ENCODE measurements at regions not wholly inside any gene's neighbourhood (a gene's known extent, or its start where the extent isn't known, plus 50 kb on each side); places are given as distances from the start of the nearest gene placed in this dataset.
"Not testable (repeated sequence)": the region's sequence is repeated elsewhere in the genome, so short reads cannot be mapped to it uniquely, and the experiment has no call there.

- H3K36me3 ChIP-seq (ENCODE audit: control insufficient read depth, insufficient read depth, low read length); H3K36me3 Mint-ChIP-seq (ENCODE audit: insufficient read depth, unreplicated experiment); CTCF ChIA-PET; H3K4me3 Mint-ChIP-seq (ENCODE audit: unreplicated experiment); H3K4me1 Mint-ChIP-seq (ENCODE audit: low read depth, unreplicated experiment); H3K4me1 ChIP-seq; POLR2A ChIA-PET; DNase-seq; H3K9me3 ChIP-seq; H3K4me3 ChIP-seq (ENCODE audit: low read depth, low read length); intact Hi-C loops (cut with micrococcal nuclease; ENCODE audit: unreplicated experiment); H3K9me3 Mint-ChIP-seq (ENCODE audit: unreplicated experiment); BruUV-seq (replicated peaks); H3K27ac Mint-ChIP-seq (ENCODE audit: unreplicated experiment); H3K27me3 Mint-ChIP-seq (ENCODE audit: insufficient read depth, unreplicated experiment); H3K27me3 ChIP-seq (replicated peaks; ENCODE audit: control insufficient read depth, insufficient read depth, low read length): not testable (repeated sequence)
Observed at GRCh38 chr21:9690981-9691380, 830.4 kb upstream of the TPTE start.

DNA sequence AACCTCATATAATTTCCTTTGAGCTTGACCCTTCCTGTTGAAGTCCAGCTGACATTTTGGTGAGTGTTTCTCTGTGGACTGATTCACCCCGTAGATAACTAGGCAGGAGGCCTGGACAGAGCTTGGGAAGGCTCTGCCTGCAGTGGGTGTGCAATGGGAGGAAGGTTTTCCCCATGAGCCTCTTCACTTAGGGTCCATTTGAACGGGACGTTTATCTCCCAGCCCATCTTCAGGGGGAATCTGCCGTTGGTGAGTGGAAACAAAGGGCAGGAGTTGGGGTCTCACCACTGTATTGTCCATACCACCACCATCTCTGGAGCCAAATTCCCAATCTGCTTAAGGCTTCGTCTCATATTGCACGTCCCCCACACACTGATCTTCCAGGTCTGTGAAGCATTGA lies 825.6 kb upstream of the TPTE start:
- CTCF ChIA-PET; H3K36me3 Mint-ChIP-seq (ENCODE audit: insufficient read depth, unreplicated experiment); H3K4me3 Mint-ChIP-seq (ENCODE audit: unreplicated experiment); H3K27me3 Mint-ChIP-seq (ENCODE audit: insufficient read depth, unreplicated experiment); BruUV-seq (replicated peaks); DNase-seq; H3K4me3 ChIP-seq (ENCODE audit: low read depth, low read length); H3K4me1 Mint-ChIP-seq (ENCODE audit: low read depth, unreplicated experiment); H3K27me3 ChIP-seq (replicated peaks; ENCODE audit: control insufficient read depth, insufficient read depth, low read length); H3K36me3 ChIP-seq (ENCODE audit: control insufficient read depth, insufficient read depth, low read length); H3K9me3 Mint-ChIP-seq (ENCODE audit: unreplicated experiment); H3K9me3 ChIP-seq; POLR2A ChIA-PET; intact Hi-C loops (cut with micrococcal nuclease; ENCODE audit: unreplicated experiment); H3K27ac Mint-ChIP-seq (ENCODE audit: unreplicated experiment); H3K4me1 ChIP-seq: not testable (repeated sequence)

DNA sequence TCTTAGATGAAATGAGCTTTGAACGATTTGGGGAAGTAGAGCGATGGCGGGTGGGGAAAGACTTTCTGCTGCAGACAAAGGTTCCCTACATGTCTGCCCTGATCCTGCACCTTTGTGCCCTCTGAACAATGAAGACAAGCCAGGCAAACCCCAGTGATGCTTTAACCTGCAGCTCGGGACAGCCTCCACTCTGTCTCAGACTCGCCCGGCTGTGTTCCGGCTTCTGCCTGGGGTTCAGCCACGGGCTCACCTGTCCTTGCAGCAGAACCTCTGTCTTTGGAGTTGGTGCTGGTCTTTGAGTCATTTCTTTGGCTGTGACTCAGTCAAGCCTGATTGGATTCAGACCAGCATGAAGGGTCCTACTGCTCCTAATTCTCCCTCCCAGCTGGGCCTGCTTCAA lies 823.6 kb upstream of the TPTE start:
- H3K4me3 Mint-ChIP-seq (ENCODE audit: unreplicated experiment); H3K27ac Mint-ChIP-seq (ENCODE audit: unreplicated experiment); CTCF ChIA-PET; DNase-seq; H3K36me3 Mint-ChIP-seq (ENCODE audit: insufficient read depth, unreplicated experiment); H3K4me3 ChIP-seq (ENCODE audit: low read depth, low read length); intact Hi-C loops (cut with micrococcal nuclease; ENCODE audit: unreplicated experiment); H3K27me3 ChIP-seq (replicated peaks; ENCODE audit: control insufficient read depth, insufficient read depth, low read length); H3K4me1 ChIP-seq; H3K36me3 ChIP-seq (ENCODE audit: control insufficient read depth, insufficient read depth, low read length); H3K9me3 Mint-ChIP-seq (ENCODE audit: unreplicated experiment); H3K4me1 Mint-ChIP-seq (ENCODE audit: low read depth, unreplicated experiment); H3K27me3 Mint-ChIP-seq (ENCODE audit: insufficient read depth, unreplicated experiment); BruUV-seq (replicated peaks); H3K9me3 ChIP-seq; POLR2A ChIA-PET: not testable (repeated sequence)

DNA sequence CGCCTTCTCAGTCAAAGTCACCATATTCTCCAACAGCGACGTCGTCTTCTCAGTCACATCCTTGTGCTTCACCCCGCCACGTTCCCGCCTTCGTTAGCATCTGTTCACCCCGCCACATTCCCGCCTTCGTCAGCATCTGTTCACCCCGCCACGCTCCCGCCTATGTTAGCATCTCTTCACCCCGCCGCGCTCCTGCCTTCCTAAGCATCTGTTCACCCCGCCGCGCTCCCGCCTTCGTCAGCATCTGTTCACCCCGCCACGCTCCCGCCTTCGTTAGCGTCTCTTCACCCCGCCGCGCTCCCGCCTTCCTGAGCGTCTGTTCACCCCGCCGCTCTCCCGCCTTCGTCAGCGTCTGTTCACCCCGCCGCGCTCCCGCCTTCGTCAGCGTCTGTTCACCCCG lies 816.4 kb upstream of the TPTE start:
- BruUV-seq (replicated peaks); H3K4me3 Mint-ChIP-seq (ENCODE audit: unreplicated experiment); H3K4me3 ChIP-seq (ENCODE audit: low read depth, low read length); intact Hi-C loops (cut with micrococcal nuclease; ENCODE audit: unreplicated experiment); H3K4me1 ChIP-seq; POLR2A ChIA-PET; H3K36me3 ChIP-seq (ENCODE audit: control insufficient read depth, insufficient read depth, low read length); H3K27me3 ChIP-seq (replicated peaks; ENCODE audit: control insufficient read depth, insufficient read depth, low read length); H3K9me3 ChIP-seq; H3K36me3 Mint-ChIP-seq (ENCODE audit: insufficient read depth, unreplicated experiment); H3K4me1 Mint-ChIP-seq (ENCODE audit: low read depth, unreplicated experiment); CTCF ChIA-PET; DNase-seq; H3K27me3 Mint-ChIP-seq (ENCODE audit: insufficient read depth, unreplicated experiment); H3K9me3 Mint-ChIP-seq (ENCODE audit: unreplicated experiment); H3K27ac Mint-ChIP-seq (ENCODE audit: unreplicated experiment): not testable (repeated sequence)

DNA sequence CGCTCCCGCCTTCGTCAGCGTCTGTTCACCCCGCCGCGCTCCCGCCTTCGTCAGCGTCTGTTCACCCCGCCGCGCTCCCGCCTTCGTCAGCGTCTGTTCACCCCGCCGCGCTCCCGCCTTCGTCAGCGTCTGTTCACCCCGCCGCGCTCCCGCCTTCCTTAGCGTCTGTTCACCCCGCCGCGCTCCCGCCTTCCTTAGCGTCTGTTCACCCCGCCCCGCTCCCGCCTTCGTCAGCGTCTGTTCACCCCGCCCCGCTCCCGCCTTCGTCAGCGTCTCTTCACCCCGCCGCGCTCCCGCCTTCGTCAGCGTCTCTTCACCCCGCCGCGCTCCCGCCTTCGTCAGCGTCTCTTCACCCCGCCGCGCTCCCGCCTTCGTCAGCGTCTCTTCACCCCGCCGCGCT lies 815.9 kb upstream of the TPTE start:
- H3K4me3 ChIP-seq (ENCODE audit: low read depth, low read length); H3K4me1 ChIP-seq; H3K9me3 ChIP-seq; POLR2A ChIA-PET; H3K4me1 Mint-ChIP-seq (ENCODE audit: low read depth, unreplicated experiment); H3K27me3 ChIP-seq (replicated peaks; ENCODE audit: control insufficient read depth, insufficient read depth, low read length); intact Hi-C loops (cut with micrococcal nuclease; ENCODE audit: unreplicated experiment); CTCF ChIA-PET; H3K27ac Mint-ChIP-seq (ENCODE audit: unreplicated experiment); H3K9me3 Mint-ChIP-seq (ENCODE audit: unreplicated experiment); BruUV-seq (replicated peaks); DNase-seq; H3K4me3 Mint-ChIP-seq (ENCODE audit: unreplicated experiment); H3K36me3 ChIP-seq (ENCODE audit: control insufficient read depth, insufficient read depth, low read length); H3K27me3 Mint-ChIP-seq (ENCODE audit: insufficient read depth, unreplicated experiment); H3K36me3 Mint-ChIP-seq (ENCODE audit: insufficient read depth, unreplicated experiment): not testable (repeated sequence)

DNA sequence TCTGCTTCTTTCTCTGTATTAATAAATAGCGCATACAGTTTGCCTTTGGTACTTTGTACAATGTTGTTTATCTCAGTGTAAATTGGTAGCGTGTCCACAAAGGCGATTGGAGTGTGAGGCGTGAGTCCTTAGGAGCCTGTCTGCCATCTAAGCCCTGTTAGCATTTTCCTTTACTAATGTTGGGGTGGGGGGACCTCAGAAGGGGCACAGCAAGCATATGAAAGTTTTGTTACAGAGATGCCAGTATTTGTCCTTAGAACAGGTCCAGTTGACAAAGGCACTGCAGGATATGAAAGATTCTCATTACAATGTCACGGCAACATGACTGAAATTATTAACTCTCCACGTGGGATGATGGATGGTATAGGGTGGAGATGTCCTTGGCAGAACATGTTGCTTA lies 796.8 kb upstream of the TPTE start:
- CTCF ChIA-PET; H3K36me3 ChIP-seq (ENCODE audit: control insufficient read depth, insufficient read depth, low read length); H3K9me3 ChIP-seq; intact Hi-C loops (cut with micrococcal nuclease; ENCODE audit: unreplicated experiment); H3K4me3 Mint-ChIP-seq (ENCODE audit: unreplicated experiment); H3K9me3 Mint-ChIP-seq (ENCODE audit: unreplicated experiment); H3K27me3 Mint-ChIP-seq (ENCODE audit: insufficient read depth, unreplicated experiment); DNase-seq; H3K27me3 ChIP-seq (replicated peaks; ENCODE audit: control insufficient read depth, insufficient read depth, low read length); BruUV-seq (replicated peaks); POLR2A ChIA-PET; H3K4me1 Mint-ChIP-seq (ENCODE audit: low read depth, unreplicated experiment); H3K36me3 Mint-ChIP-seq (ENCODE audit: insufficient read depth, unreplicated experiment); H3K4me1 ChIP-seq; H3K4me3 ChIP-seq (ENCODE audit: low read depth, low read length); H3K27ac Mint-ChIP-seq (ENCODE audit: unreplicated experiment): not testable (repeated sequence)

- H3K36me3 Mint-ChIP-seq (ENCODE audit: insufficient read depth, unreplicated experiment); H3K4me3 ChIP-seq (ENCODE audit: low read depth, low read length); H3K4me1 Mint-ChIP-seq (ENCODE audit: low read depth, unreplicated experiment); H3K4me3 Mint-ChIP-seq (ENCODE audit: unreplicated experiment); H3K27me3 Mint-ChIP-seq (ENCODE audit: insufficient read depth, unreplicated experiment); H3K4me1 ChIP-seq; H3K27ac Mint-ChIP-seq (ENCODE audit: unreplicated experiment); CTCF ChIA-PET; intact Hi-C loops (cut with micrococcal nuclease; ENCODE audit: unreplicated experiment); H3K9me3 Mint-ChIP-seq (ENCODE audit: unreplicated experiment); POLR2A ChIA-PET; DNase-seq; H3K27me3 ChIP-seq (replicated peaks; ENCODE audit: control insufficient read depth, insufficient read depth, low read length); BruUV-seq (replicated peaks); H3K36me3 ChIP-seq (ENCODE audit: control insufficient read depth, insufficient read depth, low read length); H3K9me3 ChIP-seq: not testable (repeated sequence)
Observed at GRCh38 chr21:9727187-9727586, 794.2 kb upstream of the TPTE start.
